Central memory CD4-positive, alpha-beta T cell (primary cell): ENCODE measurements at regions not wholly inside any gene's neighbourhood (a gene's known extent, or its start where the extent isn't known, plus 50 kb on each side); places are given as distances from the start of the nearest gene placed in this dataset.

Experiments used
- DNase-seq: peaks from one replicate; pipeline ENCODE4 v3.0.0; 2022

- DNase-seq: no peak
Measured at GRCh38 chr6:6843057-6843627, 254.6 kb downstream of the LY86 start.

- DNase-seq: no peak
Measured at GRCh38 chr6:6843777-6844176, 255.3 kb downstream of the LY86 start.

- no peak for DNase-seq
Measured at GRCh38 chr6:6844530-6844929, 256.0 kb downstream of the LY86 start.

GRCh38 chr6:6845603-6846002 is 257.1 kb downstream of the LY86 start:
- DNase-seq: no peak

GRCh38 chr6:6847591-6847990 is 259.1 kb downstream of the LY86 start:
- DNase-seq: no peak

GRCh38 chr6:6851059-6851948 is 256.5 kb upstream of the RREB1 start:
- no peak for DNase-seq

- DNase-seq: no peak
Measured at GRCh38 chr6:6851949-6852261, 255.9 kb upstream of the RREB1 start.

- DNase-seq: peak; percentile 6
Measured at GRCh38 chr6:6856538-6857523, 250.9 kb upstream of the RREB1 start.

GRCh38 chr6:6857528-6857927 is 250.2 kb upstream of the RREB1 start:
- no peak for DNase-seq

GRCh38 chr6:6858533-6858982 is 249.2 kb upstream of the RREB1 start:
- DNase-seq: no peak

- DNase-seq: no peak
Measured at GRCh38 chr6:6859105-6859504, 248.7 kb upstream of the RREB1 start.

GRCh38 chr6:6859722-6860121 is 248.0 kb upstream of the RREB1 start:
- DNase-seq: no peak

GRCh38 chr6:6860863-6861262 is 246.9 kb upstream of the RREB1 start:
- DNase-seq: no peak

GRCh38 chr6:6861351-6861894 is 246.3 kb upstream of the RREB1 start:
- no peak for DNase-seq

GRCh38 chr6:6861995-6862394 is 245.8 kb upstream of the RREB1 start:
- no peak for DNase-seq

GRCh38 chr6:6863970-6864639 is 243.7 kb upstream of the RREB1 start:
- no peak for DNase-seq

GRCh38 chr6:6865611-6866010 is 242.2 kb upstream of the RREB1 start:
- no peak for DNase-seq

- DNase-seq: no peak
Measured at GRCh38 chr6:6866656-6867403, 240.9 kb upstream of the RREB1 start.

GRCh38 chr6:6867404-6867799 is 240.4 kb upstream of the RREB1 start:
- no peak for DNase-seq

GRCh38 chr6:6869094-6869493 is 238.7 kb upstream of the RREB1 start:
- no peak for DNase-seq

GRCh38 chr6:6870921-6871320 is 236.8 kb upstream of the RREB1 start:
- DNase-seq: no peak
